Astrocyte (in vitro differentiated cells and primary cell): ENCODE measurements at regions not wholly inside any gene's neighbourhood (a gene's known extent, or its start where the extent isn't known, plus 50 kb on each side); places are given as distances from the start of the nearest gene placed in this dataset.

Experiments used
- CTCF ChIP-seq: IDR thresholded peaks from 2 replicates; pipeline ENCODE4 v1.5.1; 2011; ENCODE audit warnings: low read depth, mild to moderate bottlenecking, inconsistent platforms, low read length, moderate library complexity; ENCODE audit not compliant: insufficient read depth
- EZH2 ChIP-seq: IDR thresholded peaks from 2 replicates; pipeline ENCODE4 v1.6.1; 2012; ENCODE audit warnings: mild to moderate bottlenecking, low read length, inconsistent platforms; ENCODE audit not compliant: insufficient read depth

GRCh38 chr9:101877439-101877838 lies 139.0 kb upstream of the GRIN3A start:
- TF ChIP-seq CTCF: no peak
- TF ChIP-seq EZH2: no peak
